A549 (cell line): ENCODE measurements at regions not wholly inside any gene's neighbourhood (a gene's known extent, or its start where the extent isn't known, plus 50 kb on each side); places are given as distances from the start of the nearest gene placed in this dataset.

ENCODE experiments used
- ATAC-seq, 2 experiments: fragments of 200-7000 bp in 1 of 2; fragments of >200 bp in 1 of 2; cut with Nextera tagmentation in 1 of 2; cut with Tn5 transposase in 1 of 2; 3 replicates each; pipeline versions ENCODE4 v1.8.0 to v1.9.1; 2018 to 2020; ENCODE audit warnings: mild to moderate bottlenecking in 1 of 2, moderate library complexity in 1 of 2
- CTCF ChIA-PET: fragments of 300-600 bp; sonication (Branson Sonifier 250); formaldehyde crosslinking; extraction: SDS; loops from one replicate; lab custom pipeline; 2021; ENCODE audit warnings: antibody characterized with exemption, inconsistent platforms; lab: Yijun Ruan, JAX
- POLR2A ChIA-PET: fragments of 350-600 bp; formaldehyde crosslinking; extraction: SDS; loops from one replicate; lab custom pipeline; 2021; ENCODE audit warnings: antibody characterized with exemption, inconsistent platforms; lab: Yijun Ruan, JAX
- DNase-seq, 2 experiments: peaks; one replicate each; pipeline versions ENCODE4 v3.0.0 to v3.0.0-alpha.2; 2011 to 2016; ENCODE audit warnings: low read depth in 1 of 2, low spot score in 1 of 2
- FAIRE-seq: peaks from 2 replicates; lab custom pipeline; 2011; peaks lifted over from hg19 to GRCh38; lab: Jason Lieb, UNC
- H3K27ac ChIP-seq, 2 experiments: fragments of >200 bp; sonication (Bioruptor Twin); formaldehyde crosslinking; 3 replicates each; pipeline ENCODE4 v1.5.1; 2016 to 2017
- H3K4me1 ChIP-seq: fragments of >200 bp; sonication (Bioruptor Twin); formaldehyde crosslinking; 3 replicates; pipeline ENCODE4 v1.6.1; 2016
- H3K4me2 ChIP-seq: fragments of >200 bp; sonication (Bioruptor Twin); formaldehyde crosslinking; 3 replicates; pipeline ENCODE4 v1.6.1; 2016
- H3K4me3 ChIP-seq: fragments of >200 bp; sonication (Bioruptor Twin); formaldehyde crosslinking; 3 replicates; pipeline ENCODE4 v1.5.1; 2016
- H3K9me3 ChIP-seq: fragments of >200 bp; sonication (Bioruptor Twin); formaldehyde crosslinking; 3 replicates; pipeline ENCODE4 v1.6.1; 2016
- ATOH8 ChIP-seq: fragments of 250-450 bp; sonication (Bioruptor Pico); IDR thresholded peaks from 2 replicates; pipeline ENCODE4 v1.5.0; 2020; ENCODE audit warnings: low read depth, mild to moderate bottlenecking, moderate library complexity
- BCL3 ChIP-seq: fragments of >200 bp; sonication (Bioruptor Twin); formaldehyde crosslinking; IDR thresholded peaks from 3 replicates; pipeline ENCODE4 v1.6.1; 2016
- BHLHE40 ChIP-seq: IDR thresholded peaks from 2 replicates; pipeline ENCODE4 v1.6.1; 2012; ENCODE audit warnings: low read depth, low read length, inconsistent platforms
- CHD2 ChIP-seq: fragments of 150-350 bp; IDR thresholded peaks from 2 replicates; pipeline ENCODE4 v1.6.1; 2014; ENCODE audit warnings: low read length; ENCODE audit not compliant: partially characterized antibody
- CHD4 ChIP-seq: fragments of 200-600 bp; sonication (generic); IDR thresholded peaks from 2 replicates; pipeline ENCODE4 v1.6.1; 2016; ENCODE audit warnings: antibody characterized with exemption, mild to moderate bottlenecking, borderline replicate concordance
- CTCF ChIP-seq: fragments of >200 bp; sonication (Bioruptor Twin); formaldehyde crosslinking; IDR thresholded peaks from 3 replicates; pipeline ENCODE4 v1.5.1; 2016
- EHF ChIP-seq: fragments of 250-450 bp; sonication (Bioruptor Pico); IDR thresholded peaks from 2 replicates; pipeline ENCODE4 v1.5.0; 2020; ENCODE audit warnings: mild to moderate bottlenecking
- ELK1 ChIP-seq: fragments of 150-350 bp; IDR thresholded peaks from 2 replicates; pipeline ENCODE4 v1.6.1; 2014; ENCODE audit warnings: low read depth, mild to moderate bottlenecking, low read length
- FOSB ChIP-seq: fragments of 250-450 bp; sonication (Bioruptor Pico); IDR thresholded peaks from 2 replicates; pipeline ENCODE4 v1.5.0; 2020; ENCODE audit warnings: mild to moderate bottlenecking, moderate library complexity
- FOSL2 ChIP-seq, 2 experiments: fragments of 450-650 bp in 1 of 2; fragments of >200 bp in 1 of 2; sonication (Bioruptor Twin) in 1 of 2; formaldehyde crosslinking; IDR thresholded peaks; 2 replicates each; pipeline versions ENCODE4 v1.5.0 to v1.6.1; 2016 to 2020; ENCODE audit warnings: mild to moderate bottlenecking in 1 of 2, moderate library complexity in 1 of 2
- GATA3 ChIP-seq: IDR thresholded peaks from 2 replicates; pipeline ENCODE4 v1.6.1; 2012; ENCODE audit warnings: borderline replicate concordance
- HDAC2 ChIP-seq: fragments of 200-600 bp; sonication (generic); IDR thresholded peaks from 2 replicates; pipeline ENCODE4 v1.6.1; 2016
- HOXB13 ChIP-seq: fragments of 250-450 bp; sonication (Bioruptor Pico); IDR thresholded peaks from 2 replicates; pipeline ENCODE4 v1.5.0; 2020; ENCODE audit warnings: low read depth, mild to moderate bottlenecking, moderate library complexity
- HOXB5 ChIP-seq: fragments of 250-450 bp; sonication (Bioruptor Pico); IDR thresholded peaks from 2 replicates; pipeline ENCODE4 v1.5.0; 2020; ENCODE audit warnings: mild to moderate bottlenecking, moderate library complexity
- JUN ChIP-seq, 2 experiments: fragments of >200 bp; sonication (Bioruptor Twin); formaldehyde crosslinking; IDR thresholded peaks; 2 replicates in 1 of 2; 3 replicates in 1 of 2; pipeline ENCODE4 v1.6.1; 2016 to 2017
- JUNB ChIP-seq: fragments of >200 bp; sonication (Bioruptor Twin); formaldehyde crosslinking; IDR thresholded peaks from 2 replicates; pipeline ENCODE4 v1.6.1; 2016
- MAFK ChIP-seq: fragments of 450-650 bp; IDR thresholded peaks from 2 replicates; pipeline ENCODE4 v1.6.1; 2014; ENCODE audit not compliant: partially characterized antibody
- NR3C1 ChIP-seq: fragments of >200 bp; sonication (Bioruptor Twin); formaldehyde crosslinking; IDR thresholded peaks from 3 replicates; pipeline ENCODE4 v1.6.1; 2017
- POLR2AphosphoS2 ChIP-seq: conservative IDR thresholded peaks from 2 replicates; pipeline ENCODE4 v1.6.1; 2012; ENCODE audit warnings: low read length, improper control_type of control experiment, inconsistent platforms
- RARB ChIP-seq: fragments of 250-450 bp; sonication (Bioruptor Pico); IDR thresholded peaks from 2 replicates; pipeline ENCODE4 v1.8.0; 2021; ENCODE audit warnings: mild to moderate bottlenecking, moderate library complexity
- RCOR1 ChIP-seq: fragments of 150-350 bp; IDR thresholded peaks from 2 replicates; pipeline ENCODE4 v1.6.1; 2014; ENCODE audit warnings: antibody characterized with exemption, low read length, low read depth
- SREBF2 ChIP-seq: fragments of 450-650 bp; IDR thresholded peaks from 2 replicates; pipeline ENCODE4 v1.6.1; 2014; ENCODE audit warnings: mild to moderate bottlenecking, moderate library complexity
- TFCP2L1 ChIP-seq: fragments of 250-450 bp; sonication (Bioruptor Pico); IDR thresholded peaks from 2 replicates; pipeline ENCODE4 v1.5.0; 2021; ENCODE audit warnings: mild to moderate bottlenecking
- ZSCAN20 ChIP-seq: fragments of 250-450 bp; sonication (Bioruptor Pico); IDR thresholded peaks from 2 replicates; pipeline ENCODE4 v1.8.0; 2022; ENCODE audit warnings: mild to moderate bottlenecking, moderate library complexity
- WGBS: methylation state at CpG from one replicate; pipeline ENCODE4 v1.1.6; 2017; ENCODE audit errors: missing lambda C conversion rate; 5-methylcytosine and 5-hydroxymethylcytosine counted together

GRCh38 chr7:1377111-1377909, 82.0 kb downstream of the MICALL2 start (continued):
- TF ChIP-seq TFCP2L1, result no peak
- TF ChIP-seq MAFK, result no peak
- no peak for TF ChIP-seq EHF (CRISPR knock-in tag)
- TF ChIP-seq RCOR1, result no peak
- TF ChIP-seq ZSCAN20 (CRISPR knock-in tag), result no peak
- TF ChIP-seq POLR2AphosphoS2, result no peak

GRCh38 chr7:1378610-1379601, 80.4 kb downstream of the MICALL2 start:
- H3K27ac ChIP-seq, result no peak overlapping the region
- H3K9me3 ChIP-seq, result no peaks in the 10 kb centered on the region
- no peak for TF ChIP-seq HOXB5
- TF ChIP-seq NR3C1, result no peak
- no peak for TF ChIP-seq ELK1
- no peak for TF ChIP-seq CTCF
- no peak for TF ChIP-seq FOSL2 (IDR thresholded peaks at IDR 0.05)
- no peak for TF ChIP-seq FOSL2 (CRISPR knock-in tag; IDR thresholded peaks at IDR 0.05)
- TF ChIP-seq JUNB, result no peak
- TF ChIP-seq JUN (IDR thresholded peaks at IDR 0.05), result no peak
- TF ChIP-seq MAFK, result no peak
- TF ChIP-seq EHF (CRISPR knock-in tag), result no peak
- TF ChIP-seq ZSCAN20 (CRISPR knock-in tag), result no peak
- TF ChIP-seq POLR2AphosphoS2, result no peak
- no peak for TF ChIP-seq FOSB (CRISPR knock-in tag)
- H3K4me1 ChIP-seq, result no peaks in the 10 kb centered on the region
- H3K4me3 ChIP-seq, result no peak overlapping the region
- 45% methylated on average over 3 of the region's 3 CpGs for WGBS
- no peak for FAIRE-seq
- no peak overlapping the region for H3K4me2 ChIP-seq
- ChIA-PET POLR2A (no interaction called here), CTCF (no interaction called here)
- ATAC-seq, result no peak
- no peak for DNase-seq

GRCh38 chr7:1380231-1380815, 78.9 kb downstream of the MICALL2 start:
- ChIA-PET CTCF (no interaction called here), POLR2A (no interaction called here)
- no peaks in the 10 kb centered on the region for H3K9me3 ChIP-seq
- WGBS, result 39% methylated on average over 15 of the region's 15 CpGs
- FAIRE-seq (no peak), ATAC-seq (peak in 1 of 2 experiments; percentile 11; a peak in 2 of 6 replicates), DNase-seq (no peak)
- no peaks in the 10 kb centered on the region for H3K4me1 ChIP-seq
- H3K4me3 ChIP-seq, result no peak overlapping the region
- H3K4me2 ChIP-seq, result no peak overlapping the region
- no peak overlapping the region for H3K27ac ChIP-seq
- no peak for TF ChIP-seq JUNB
- TF ChIP-seq NR3C1, result no peak
- no peak for TF ChIP-seq CHD2
- no peak for TF ChIP-seq HOXB13 (CRISPR knock-in tag)
- no peak for TF ChIP-seq ZSCAN20 (CRISPR knock-in tag)
- no peak for TF ChIP-seq GATA3
- TF ChIP-seq TFCP2L1, result no peak
- no peak for TF ChIP-seq CTCF
- no peak for TF ChIP-seq RARB (CRISPR knock-in tag)
- TF ChIP-seq SREBF2, result no peak
- TF ChIP-seq POLR2AphosphoS2, result no peak
- TF ChIP-seq HDAC2, result no peak
- TF ChIP-seq BHLHE40, result no peak
- no peak for TF ChIP-seq BCL3
- TF ChIP-seq ATOH8 (CRISPR knock-in tag), result no peak
- TF ChIP-seq CHD4, result no peak
